ENCODE measurements at regions not wholly inside any gene's neighbourhood (a gene's known extent, or its start where the extent isn't known, plus 50 kb on each side); places are given as distances from the start of the nearest gene placed in this dataset.

DNA sequence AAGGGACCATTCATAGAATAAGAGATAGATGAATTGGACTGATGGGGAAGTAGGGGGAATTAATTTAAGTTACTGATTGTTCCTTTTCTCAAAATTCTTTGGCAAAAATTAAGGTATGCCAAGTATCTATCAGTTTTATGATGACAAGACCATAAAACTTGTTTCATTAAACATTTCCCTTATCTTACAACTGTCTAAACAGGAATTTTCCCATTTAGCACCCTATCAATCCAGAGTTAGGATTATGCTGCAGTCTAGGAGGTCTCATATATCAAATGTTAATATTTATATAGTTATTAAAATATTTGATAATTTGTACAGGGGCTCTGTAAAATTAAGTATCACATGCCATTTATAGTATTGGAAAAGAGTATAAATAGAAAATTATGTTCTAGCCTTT lies 51.5 kb upstream of the ARID1B start:
- Histone ChIP-seq H3K9me3 (ENCODE audit: severe bottlenecking) (no peaks in the 10 kb centered on the region), H3K36me3 (no peaks in the 10 kb centered on the region), H3K4me3 (ENCODE audit: low read depth, low read length) (no peak overlapping the region), H3K27me3 (ENCODE audit: insufficient read depth, low read depth, severe bottlenecking) (no peaks in the 10 kb centered on the region), H3K27ac (no peak overlapping the region)
- TF ChIP-seq, protein P1, sequence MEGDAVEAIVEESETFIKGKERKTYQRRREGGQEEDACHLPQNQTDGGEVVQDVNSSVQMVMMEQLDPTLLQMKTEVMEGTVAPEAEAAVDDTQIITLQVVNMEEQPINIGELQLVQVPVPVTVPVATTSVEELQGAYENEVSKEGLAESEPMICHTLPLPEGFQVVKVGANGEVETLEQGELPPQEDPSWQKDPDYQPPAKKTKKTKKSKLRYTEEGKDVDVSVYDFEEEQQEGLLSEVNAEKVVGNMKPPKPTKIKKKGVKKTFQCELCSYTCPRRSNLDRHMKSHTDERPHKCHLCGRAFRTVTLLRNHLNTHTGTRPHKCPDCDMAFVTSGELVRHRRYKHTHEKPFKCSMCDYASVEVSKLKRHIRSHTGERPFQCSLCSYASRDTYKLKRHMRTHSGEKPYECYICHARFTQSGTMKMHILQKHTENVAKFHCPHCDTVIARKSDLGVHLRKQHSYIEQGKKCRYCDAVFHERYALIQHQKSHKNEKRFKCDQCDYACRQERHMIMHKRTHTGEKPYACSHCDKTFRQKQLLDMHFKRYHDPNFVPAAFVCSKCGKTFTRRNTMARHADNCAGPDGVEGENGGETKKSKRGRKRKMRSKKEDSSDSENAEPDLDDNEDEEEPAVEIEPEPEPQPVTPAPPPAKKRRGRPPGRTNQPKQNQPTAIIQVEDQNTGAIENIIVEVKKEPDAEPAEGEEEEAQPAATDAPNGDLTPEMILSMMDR (IDR thresholded peaks at IDR 0.05; ENCODE audit: low read depth, low read length): no peak
- no peak for DNase-seq

- Histone ChIP-seq H3K27ac (peak overlapping the region; percentile 69), H3K27me3 (ENCODE audit: insufficient read depth, low read depth, severe bottlenecking) (no peaks in the 10 kb centered on the region), H3K9me3 (ENCODE audit: severe bottlenecking) (no peaks in the 10 kb centered on the region), H3K36me3 (no peaks in the 10 kb centered on the region), H3K4me3 (ENCODE audit: low read depth, low read length) (peak overlapping the region; percentile 29)
- TF ChIP-seq, protein P1 (IDR thresholded peaks at IDR 0.05; ENCODE audit: low read depth, low read length): no peak
- peak; percentile 69 for DNase-seq
Measured at GRCh38 chr6:156720691-156721685, 56.2 kb upstream of the ARID1B start.

- Histone ChIP-seq H3K27ac (peak overlapping the region; percentile 69), H3K36me3 (no peaks in the 10 kb centered on the region), H3K9me3 (ENCODE audit: severe bottlenecking) (no peaks in the 10 kb centered on the region), H3K27me3 (ENCODE audit: insufficient read depth, low read depth, severe bottlenecking) (no peaks in the 10 kb centered on the region), H3K4me3 (ENCODE audit: low read depth, low read length) (no peak overlapping the region)
- no peak for DNase-seq
- TF ChIP-seq, protein P1 (IDR thresholded peaks at IDR 0.05; ENCODE audit: low read depth, low read length): no peak
Measured at GRCh38 chr6:156719720-156720563, 57.2 kb upstream of the ARID1B start.

DNA sequence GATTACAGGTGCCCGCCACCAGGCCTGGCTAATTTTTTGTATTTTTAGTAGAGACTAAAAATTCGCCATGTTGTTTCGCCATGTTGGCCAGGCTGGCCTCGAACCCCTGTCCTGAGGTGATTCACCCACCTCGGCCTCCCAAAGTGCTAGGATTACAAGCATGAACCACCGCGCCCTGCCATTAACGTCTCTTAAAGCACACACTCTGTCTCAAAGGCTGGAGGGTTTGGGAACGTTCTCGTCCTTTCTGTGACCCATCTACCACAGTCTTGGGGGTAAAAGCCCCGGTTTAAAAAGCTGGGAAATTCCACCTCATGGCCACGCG lies 57.8 kb upstream of the ARID1B start:
- DNase-seq: no peak
- TF ChIP-seq, protein P1 (IDR thresholded peaks at IDR 0.05; ENCODE audit: low read depth, low read length): no peak
- Histone ChIP-seq H3K27ac (no peak overlapping the region), H3K4me3 (ENCODE audit: low read depth, low read length) (no peak overlapping the region), H3K27me3 (ENCODE audit: insufficient read depth, low read depth, severe bottlenecking) (no peaks in the 10 kb centered on the region), H3K9me3 (ENCODE audit: severe bottlenecking) (no peaks in the 10 kb centered on the region), H3K36me3 (no peaks in the 10 kb centered on the region)

DNA sequence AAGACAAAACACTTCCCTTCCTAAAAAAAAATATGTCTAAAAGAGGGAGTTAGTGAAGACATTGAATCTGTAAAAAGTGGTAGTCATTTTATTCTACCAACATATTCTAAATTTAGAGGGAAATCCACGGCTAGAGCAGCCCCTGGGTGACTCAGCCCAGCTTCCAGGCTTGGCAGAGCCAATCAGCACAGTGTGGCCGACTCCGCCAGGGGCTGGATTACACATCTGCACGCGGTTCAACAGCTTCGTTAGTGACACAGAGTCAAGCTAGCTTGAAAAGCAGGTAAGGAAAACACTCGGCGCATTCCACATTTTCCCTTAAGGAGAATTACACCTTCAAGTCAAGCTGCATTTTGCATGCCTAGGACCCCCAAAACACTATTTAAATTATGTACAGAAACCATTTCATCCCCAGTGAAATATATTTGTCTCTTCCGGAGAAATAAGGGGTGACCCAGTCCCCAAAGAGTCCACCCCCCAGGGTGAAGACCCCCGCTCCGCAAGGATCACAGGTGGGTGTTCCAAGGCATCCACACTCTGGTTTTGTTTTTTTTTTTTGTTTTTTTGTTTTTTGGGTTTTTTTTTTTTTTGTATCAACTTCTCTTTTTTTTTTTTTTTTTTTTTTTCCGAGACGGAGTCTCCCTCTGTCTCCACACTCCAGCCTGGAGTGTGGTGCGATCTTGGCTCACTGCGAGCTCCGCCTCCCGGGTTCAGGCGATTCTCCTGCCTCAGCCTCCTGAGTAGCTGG lies 58.4 kb upstream of the ARID1B start:
- H3K27me3 ChIP-seq (ENCODE audit: insufficient read depth, low read depth, severe bottlenecking): no peaks in the 10 kb centered on the region
- DNase-seq: no peak

More for the DNA sequence above, 58.4 kb upstream of the ARID1B start:
- Histone ChIP-seq H3K9me3 (ENCODE audit: severe bottlenecking) (no peaks in the 10 kb centered on the region), H3K27ac (no peak overlapping the region), H3K36me3 (no peaks in the 10 kb centered on the region), H3K4me3 (ENCODE audit: low read depth, low read length) (no peak overlapping the region)
- TF ChIP-seq, protein P1 (IDR thresholded peaks at IDR 0.05; ENCODE audit: low read depth, low read length): no peak

Measured in WERI-Rb-1 (cell line).